Tibial nerve (tissue), 3 donors: ENCODE measurements at regions not wholly inside any gene's neighbourhood (a gene's known extent, or its start where the extent isn't known, plus 50 kb on each side); places are given as distances from the start of the nearest gene placed in this dataset.

ENCODE experiments used
- CTCF ChIP-seq, 5 experiments: fragments of 200-600 bp in 3 of 5; fragments of 450-650 bp in 2 of 5; sonication (generic) in 3 of 5; IDR thresholded peaks; one replicate each; pipeline ENCODE4 v1.5.1; 2016 to 2019; ENCODE audit warnings: antibody characterized with exemption in 5 of 5, mild to moderate bottlenecking in 3 of 5, moderate library complexity in 2 of 5
- POLR2A ChIP-seq, 2 donors: fragments of 450-650 bp; IDR thresholded peaks; one replicate each; pipeline ENCODE4 v1.6.1; 2017; ENCODE audit warnings: antibody characterized with exemption in 2 of 2, mild to moderate bottlenecking in 2 of 2, moderate library complexity in 2 of 2

GRCh38 chr4:20528508-20528907, 171.8 kb upstream of the PACRGL start:
- TF ChIP-seq CTCF (IDR thresholded peaks at IDR 0.05) (no peak), POLR2A (IDR thresholded peaks at IDR 0.05) (no peak)
